ENCODE measurements at regions not wholly inside any gene's neighbourhood (a gene's known extent, or its start where the extent isn't known, plus 50 kb on each side); places are given as distances from the start of the nearest gene placed in this dataset.

GRCh38 chr5:2841208-2841607 lies 89.7 kb upstream of the IRX2 start (continued):
- no peak for TF ChIP-seq PBX3 (IDR thresholded peaks at IDR 0.05)
- TF ChIP-seq SMC3 (IDR thresholded peaks at IDR 0.05) = no peak
- TF ChIP-seq ZFP36 (IDR thresholded peaks at IDR 0.05; ENCODE audit: borderline replicate concordance, partially characterized antibody) = no peak
- TF ChIP-seq HES2 (IDR thresholded peaks at IDR 0.05) = no peak
- TF ChIP-seq RARB (CRISPR knock-in tag; IDR thresholded peaks at IDR 0.05) = no peak

GRCh38 chr5:2840372-2840915 lies 89.0 kb upstream of the IRX2 start:
- no peak overlapping the region for H3K4me2 ChIP-seq
- CTCF ChIA-PET = no interaction called here
- POLR2A ChIA-PET = no interaction called here
- H3K9me3 ChIP-seq = no peaks in the 10 kb centered on the region
- FAIRE-seq = no peak
- H3K4me3 ChIP-seq = no peak overlapping the region
- no peak for DNase-seq (ENCODE audit: low read depth in 1 of 2, low spot score in 1 of 2)
- ATAC-seq = no peak
- TF ChIP-seq ATOH8 (CRISPR knock-in tag; IDR thresholded peaks at IDR 0.05; ENCODE audit: low read depth) = no peak
- no peak for TF ChIP-seq EHF (CRISPR knock-in tag; IDR thresholded peaks at IDR 0.05)
- TF ChIP-seq GATA3 (IDR thresholded peaks at IDR 0.05; ENCODE audit: borderline replicate concordance) = no peak
- TF ChIP-seq FOSL2 (IDR thresholded peaks at IDR 0.05) = no peak
- no peak for TF ChIP-seq FOSL2 (CRISPR knock-in tag; IDR thresholded peaks at IDR 0.05)
- TF ChIP-seq HOXB13 (CRISPR knock-in tag; IDR thresholded peaks at IDR 0.05; ENCODE audit: low read depth) = no peak
- no peak for TF ChIP-seq CBX8 (IDR thresholded peaks at IDR 0.05)
- no peak for TF ChIP-seq KDM1A (IDR thresholded peaks at IDR 0.05; ENCODE audit: low read depth)
- no peak for TF ChIP-seq JUN (IDR thresholded peaks at IDR 0.05)
- no peak for TF ChIP-seq KDM5A (IDR thresholded peaks at IDR 0.05)
- TF ChIP-seq POLR2AphosphoS2 (conservative IDR thresholded peaks at IDR 0.05; ENCODE audit: low read length) = no peak
- TF ChIP-seq ZC3H11A (IDR thresholded peaks at IDR 0.05) = no peak
- TF ChIP-seq MAX (IDR thresholded peaks at IDR 0.05) = no peak
- TF ChIP-seq ZNF302 (CRISPR knock-in tag; IDR thresholded peaks at IDR 0.05) = no peak
- TF ChIP-seq HMGXB4 (CRISPR knock-in tag; IDR thresholded peaks at IDR 0.05; ENCODE audit: borderline replicate concordance) = no peak
- TF ChIP-seq FOSB (CRISPR knock-in tag; IDR thresholded peaks at IDR 0.05) = no peak
- TF ChIP-seq SMC3 (IDR thresholded peaks at IDR 0.05) = no peak
- WGBS (ENCODE audit: missing lambda C conversion rate) = 8% methylated on average over 10 of the region's 10 CpGs
- H3K27ac ChIP-seq = no peak overlapping the region
- no peaks in the 10 kb centered on the region for H3K4me1 ChIP-seq

GRCh38 chr5:2836133-2836532 lies 84.7 kb upstream of the IRX2 start:
- 9% methylated on average over 5 of the region's 5 CpGs for WGBS (ENCODE audit: missing lambda C conversion rate)
- ATAC-seq = no peak
- ChIA-PET CTCF (no interaction called here), POLR2A (no interaction called here)
- DNase-seq (ENCODE audit: low read depth in 1 of 2, low spot score in 1 of 2) = no peak
- Histone ChIP-seq H3K27ac (no peak overlapping the region), H3K4me3 (no peak overlapping the region), H3K9me3 (no peaks in the 10 kb centered on the region), H3K4me2 (no peak overlapping the region), H3K4me1 (no peaks in the 10 kb centered on the region)
- FAIRE-seq = no peak
- TF ChIP-seq POLR2A (IDR thresholded peaks at IDR 0.05; ENCODE audit: low read length) (no peak), E2F6 (IDR thresholded peaks at IDR 0.05; ENCODE audit: borderline replicate concordance, low read depth) (no peak), RCOR1 (IDR thresholded peaks at IDR 0.05; ENCODE audit: low read depth, low read length) (no peak), RNF2 (IDR thresholded peaks at IDR 0.05; ENCODE audit: borderline replicate concordance, low read depth) (no peak), RAD21 (conservative IDR thresholded peaks at IDR 0.05 in 1 of 2, IDR thresholded peaks at IDR 0.05 in 1 of 2) (no peak), HOXB13 (CRISPR knock-in tag; IDR thresholded peaks at IDR 0.05; ENCODE audit: low read depth) (no peak), RARB (CRISPR knock-in tag; IDR thresholded peaks at IDR 0.05) (no peak), USF2 (IDR thresholded peaks at IDR 0.05) (no peak), NFE2L2 (conservative IDR thresholded peaks at IDR 0.05; ENCODE audit: low read length) (no peak), REST (IDR thresholded peaks at IDR 0.05) (no peak)

Data from A549 (cell line).